SK-N-SH (cell line): ENCODE measurements at regions not wholly inside any gene's neighbourhood (a gene's known extent, or its start where the extent isn't known, plus 50 kb on each side); places are given as distances from the start of the nearest gene placed in this dataset.

Experiments
- CTCF ChIP-seq: fragments of 200-600 bp; sonication (generic); IDR thresholded peaks from 2 replicates; pipeline ENCODE4 v1.6.1; 2017; ENCODE audit warnings: antibody characterized with exemption, mild to moderate bottlenecking, moderate library complexity
- EP300 ChIP-seq, 2 experiments: IDR thresholded peaks; 2 replicates each; pipeline versions ENCODE4 v1.4.0 to v1.6.1; 2012; ENCODE audit warnings: borderline replicate concordance in 1 of 2, low read depth in 1 of 2, low read length in 1 of 2
- EZH2phosphoT487 ChIP-seq: fragments of 200-600 bp; sonication (generic); IDR thresholded peaks from 2 replicates; pipeline ENCODE4 v1.6.1; 2017; ENCODE audit warnings: low read depth, mixed run types, mild to moderate bottlenecking, antibody characterized with exemption, moderate library complexity, borderline replicate concordance
- FOSL2 ChIP-seq: IDR thresholded peaks from 2 replicates; pipeline ENCODE4 v1.4.0; 2012; ENCODE audit warnings: low read depth, mild to moderate bottlenecking, moderate library complexity, borderline replicate concordance
- JUND ChIP-seq: IDR thresholded peaks from 2 replicates; pipeline ENCODE4 v1.4.0; 2012
- MXI1 ChIP-seq: IDR thresholded peaks from 2 replicates; pipeline ENCODE4 v1.6.1; 2012; ENCODE audit warnings: mild to moderate bottlenecking, low read depth, low read length, improper control_type of control experiment
- PBX3 ChIP-seq: IDR thresholded peaks from 2 replicates; pipeline ENCODE4; 2012
- POLR2AphosphoS5 ChIP-seq: IDR thresholded peaks from 2 replicates; pipeline ENCODE4 v1.6.1; 2012; ENCODE audit warnings: low read depth, low read length
- REST ChIP-seq: IDR thresholded peaks from 2 replicates; pipeline ENCODE4 v1.6.1; 2012; ENCODE audit warnings: mild to moderate bottlenecking, low read depth, low read length, moderate library complexity
- TAF1 ChIP-seq: IDR thresholded peaks from 2 replicates; pipeline ENCODE4 v1.6.1; 2012; ENCODE audit warnings: low read depth, mild to moderate bottlenecking, low read length, moderate library complexity, borderline replicate concordance
- TCF12 ChIP-seq: IDR thresholded peaks from 2 replicates; pipeline ENCODE4 v1.4.0; 2012
- YY1 ChIP-seq: IDR thresholded peaks from 2 replicates; pipeline ENCODE4 v1.4.0; 2012; ENCODE audit warnings: low read depth, mild to moderate bottlenecking

- TF ChIP-seq JUND (no peak), YY1 (no peak), CTCF (no peak), EP300 (IDR thresholded peaks at IDR 0.05; ENCODE audit: borderline replicate concordance in 1 of 2, low read depth in 1 of 2, low read length in 1 of 2) (no peak), REST (no peak), MXI1 (no peak), POLR2AphosphoS5 (no peak), TAF1 (no peak), FOSL2 (no peak), TCF12 (no peak), EZH2phosphoT487 (no peak), PBX3 (no peak)
Measured at GRCh38 chr4:1583051-1583785, 100.9 kb downstream of the FAM53A start.
